SKM-1 (cell line): ENCODE measurements at regions not wholly inside any gene's neighbourhood (a gene's known extent, or its start where the extent isn't known, plus 50 kb on each side); places are given as distances from the start of the nearest gene placed in this dataset.

Experiments used
- DNase-seq: peaks from one replicate; lab custom pipeline; 2025; ENCODE audit not compliant: unreplicated experiment; lab: John Stamatoyannopoulos, UW

GRCh38 chr4:136691607-136692006 lies 840.7 kb downstream of the PCDH18 start:
- no peak for DNase-seq

GRCh38 chr4:136690360-136690759 lies 841.9 kb downstream of the PCDH18 start:
- no peak for DNase-seq

GRCh38 chr4:136687596-136687995 lies 844.7 kb downstream of the PCDH18 start:
- DNase-seq = no peak

- no peak for DNase-seq
Measured at GRCh38 chr4:136687118-136687517, 845.2 kb downstream of the PCDH18 start.

GRCh38 chr4:136680761-136681160 lies 851.5 kb downstream of the PCDH18 start:
- no peak for DNase-seq

- DNase-seq = no peak
Measured at GRCh38 chr4:136680271-136680670, 852.0 kb downstream of the PCDH18 start.

GRCh38 chr4:136670265-136670664 lies 862.0 kb downstream of the PCDH18 start:
- DNase-seq = no peak

- no peak for DNase-seq
Measured at GRCh38 chr4:136664988-136665387, 867.3 kb downstream of the PCDH18 start.

GRCh38 chr4:136662539-136662938 lies 869.8 kb downstream of the PCDH18 start:
- DNase-seq = no peak

GRCh38 chr4:136653640-136654406 lies 878.5 kb downstream of the PCDH18 start:
- no peak for DNase-seq

- DNase-seq = no peak
Measured at GRCh38 chr4:136651932-136652331, 880.4 kb downstream of the PCDH18 start.

- DNase-seq = no peak
Measured at GRCh38 chr4:136651278-136651667, 881.0 kb downstream of the PCDH18 start.

- DNase-seq = no peak
Measured at GRCh38 chr4:136650541-136651277, 881.6 kb downstream of the PCDH18 start.

- DNase-seq = no peak
Measured at GRCh38 chr4:136644279-136644678, 888.0 kb downstream of the PCDH18 start.

GRCh38 chr4:136643416-136643815 lies 888.9 kb downstream of the PCDH18 start:
- DNase-seq = no peak

GRCh38 chr4:136637071-136637777 lies 895.1 kb downstream of the PCDH18 start:
- no peak for DNase-seq

GRCh38 chr4:136636155-136636554 lies 896.1 kb downstream of the PCDH18 start:
- no peak for DNase-seq

- DNase-seq = no peak
Measured at GRCh38 chr4:136634121-136634520, 898.2 kb downstream of the PCDH18 start.

GRCh38 chr4:136599890-136600289 lies 932.4 kb downstream of the PCDH18 start:
- no peak for DNase-seq

- DNase-seq = no peak
Measured at GRCh38 chr4:136590440-136590839, 941.9 kb downstream of the PCDH18 start.

- no peak for DNase-seq
Measured at GRCh38 chr4:136583567-136583966, 948.7 kb downstream of the PCDH18 start.

GRCh38 chr4:136581119-136581518 lies 951.2 kb downstream of the PCDH18 start:
- DNase-seq = no peak
